NK-92 (cell line): ENCODE measurements at regions not wholly inside any gene's neighbourhood (a gene's known extent, or its start where the extent isn't known, plus 50 kb on each side); places are given as distances from the start of the nearest gene placed in this dataset.
"Not testable (repeated sequence)": the region's sequence is repeated elsewhere in the genome, so short reads cannot be mapped to it uniquely, and the experiment has no call there.

Experiments
- DNase-seq: peaks from one replicate; lab custom pipeline; 2025; ENCODE audit not compliant: unreplicated experiment; lab: John Stamatoyannopoulos, UW

- DNase-seq: no peak
Measured at GRCh38 chr2:64936809-64937208, 52.4 kb upstream of the SLC1A4 start.

- DNase-seq: not testable (repeated sequence)
Measured at GRCh38 chr2:64937314-64937686, 51.9 kb upstream of the SLC1A4 start.

GRCh38 chr2:64937687-64938491 lies 51.3 kb upstream of the SLC1A4 start:
- DNase-seq: no peak

GRCh38 chr2:64938607-64939285 lies 50.5 kb upstream of the SLC1A4 start:
- no peak for DNase-seq

GRCh38 chr2:64939332-64939917 lies 49.8 kb upstream of the SLC1A4 start:
- no peak for DNase-seq
